ENCODE measurements at regions not wholly inside any gene's neighbourhood (a gene's known extent, or its start where the extent isn't known, plus 50 kb on each side); places are given as distances from the start of the nearest gene placed in this dataset.

DNA sequence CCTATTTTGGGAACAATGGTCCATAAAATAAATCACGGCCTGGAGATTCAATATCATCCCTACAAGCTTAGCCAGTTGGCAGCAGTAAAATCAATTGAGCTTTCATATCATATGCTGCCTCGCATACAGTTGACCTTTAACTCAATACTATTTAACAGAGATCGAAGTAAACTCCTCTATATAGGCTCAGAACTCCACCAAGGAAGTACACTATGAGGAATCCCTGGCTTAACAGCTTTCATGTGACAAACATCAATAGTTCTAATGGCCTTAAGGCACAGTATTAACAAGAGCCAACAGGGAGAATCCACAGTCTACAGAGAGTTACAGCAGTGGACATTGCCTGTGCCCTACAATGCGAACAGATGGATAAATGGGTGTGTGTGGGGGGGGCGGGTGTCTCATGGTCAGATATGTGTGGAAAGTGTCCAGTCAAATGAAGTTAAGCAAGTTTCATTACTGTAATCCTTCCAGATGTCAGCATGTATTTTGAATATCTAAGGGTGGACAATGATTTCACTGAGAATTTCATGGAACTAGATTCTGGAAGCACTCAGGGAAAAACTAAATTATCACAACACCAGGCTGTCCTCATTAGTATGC lies 98.2 kb upstream of the FAM9B start:
- Mint-ChIP-seq H3K4me3 (ENCODE audit: low read depth, unreplicated experiment) (no peak overlapping the region), H3K36me3 (ENCODE audit: insufficient read depth, unreplicated experiment) (no peaks in the 10 kb centered on the region), H3K27me3 (ENCODE audit: unreplicated experiment) (no peaks in the 10 kb centered on the region), H3K9me3 (ENCODE audit: low read depth, unreplicated experiment) (peaks cover 3% of the 10 kb centered on the region), H3K4me1 (ENCODE audit: low read depth, unreplicated experiment) (no peaks in the 10 kb centered on the region), H3K27ac (ENCODE audit: unreplicated experiment) (no peak overlapping the region)
- CTCF ChIA-PET: no interaction called here
- intact Hi-C loops (cut with micrococcal nuclease; ENCODE audit: unreplicated experiment): no loop called here
- no peak for DNase-seq
- BruUV-seq (replicated peaks): no TSS peak
- TF ChIP-seq, protein P1, sequence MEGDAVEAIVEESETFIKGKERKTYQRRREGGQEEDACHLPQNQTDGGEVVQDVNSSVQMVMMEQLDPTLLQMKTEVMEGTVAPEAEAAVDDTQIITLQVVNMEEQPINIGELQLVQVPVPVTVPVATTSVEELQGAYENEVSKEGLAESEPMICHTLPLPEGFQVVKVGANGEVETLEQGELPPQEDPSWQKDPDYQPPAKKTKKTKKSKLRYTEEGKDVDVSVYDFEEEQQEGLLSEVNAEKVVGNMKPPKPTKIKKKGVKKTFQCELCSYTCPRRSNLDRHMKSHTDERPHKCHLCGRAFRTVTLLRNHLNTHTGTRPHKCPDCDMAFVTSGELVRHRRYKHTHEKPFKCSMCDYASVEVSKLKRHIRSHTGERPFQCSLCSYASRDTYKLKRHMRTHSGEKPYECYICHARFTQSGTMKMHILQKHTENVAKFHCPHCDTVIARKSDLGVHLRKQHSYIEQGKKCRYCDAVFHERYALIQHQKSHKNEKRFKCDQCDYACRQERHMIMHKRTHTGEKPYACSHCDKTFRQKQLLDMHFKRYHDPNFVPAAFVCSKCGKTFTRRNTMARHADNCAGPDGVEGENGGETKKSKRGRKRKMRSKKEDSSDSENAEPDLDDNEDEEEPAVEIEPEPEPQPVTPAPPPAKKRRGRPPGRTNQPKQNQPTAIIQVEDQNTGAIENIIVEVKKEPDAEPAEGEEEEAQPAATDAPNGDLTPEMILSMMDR (IDR thresholded peaks at IDR 0.05; ENCODE audit: unreplicated experiment): no peak

- Mint-ChIP-seq H3K4me3 (ENCODE audit: low read depth, unreplicated experiment) (no peak overlapping the region), H3K36me3 (ENCODE audit: insufficient read depth, unreplicated experiment) (no peaks in the 10 kb centered on the region), H3K27ac (ENCODE audit: unreplicated experiment) (no peak overlapping the region), H3K9me3 (ENCODE audit: low read depth, unreplicated experiment) (peaks cover 3% of the 10 kb centered on the region), H3K27me3 (ENCODE audit: unreplicated experiment) (no peaks in the 10 kb centered on the region), H3K4me1 (ENCODE audit: low read depth, unreplicated experiment) (no peaks in the 10 kb centered on the region)
- TF ChIP-seq, protein P1 (IDR thresholded peaks at IDR 0.05; ENCODE audit: unreplicated experiment): no peak
- no TSS peak for BruUV-seq (replicated peaks)
- CTCF ChIA-PET: no interaction called here
- no peak for DNase-seq
- intact Hi-C loops (cut with micrococcal nuclease; ENCODE audit: unreplicated experiment): no loop called here
Observed at GRCh38 chrX:9133426-9133825, 99.5 kb upstream of the FAM9B start.

- intact Hi-C loops (cut with micrococcal nuclease; ENCODE audit: unreplicated experiment): no loop called here
- no TSS peak for BruUV-seq (replicated peaks)
- Mint-ChIP-seq H3K27ac (ENCODE audit: unreplicated experiment) (no peak overlapping the region), H3K9me3 (ENCODE audit: low read depth, unreplicated experiment) (peaks cover 3% of the 10 kb centered on the region), H3K36me3 (ENCODE audit: insufficient read depth, unreplicated experiment) (no peaks in the 10 kb centered on the region), H3K4me3 (ENCODE audit: low read depth, unreplicated experiment) (no peak overlapping the region), H3K27me3 (ENCODE audit: unreplicated experiment) (no peaks in the 10 kb centered on the region), H3K4me1 (ENCODE audit: low read depth, unreplicated experiment) (no peaks in the 10 kb centered on the region)
- no peak for DNase-seq
- CTCF ChIA-PET: no interaction called here
- TF ChIP-seq, protein P1 (IDR thresholded peaks at IDR 0.05; ENCODE audit: unreplicated experiment): no peak
Observed at GRCh38 chrX:9134366-9134765, 100.4 kb upstream of the FAM9B start.

DNA sequence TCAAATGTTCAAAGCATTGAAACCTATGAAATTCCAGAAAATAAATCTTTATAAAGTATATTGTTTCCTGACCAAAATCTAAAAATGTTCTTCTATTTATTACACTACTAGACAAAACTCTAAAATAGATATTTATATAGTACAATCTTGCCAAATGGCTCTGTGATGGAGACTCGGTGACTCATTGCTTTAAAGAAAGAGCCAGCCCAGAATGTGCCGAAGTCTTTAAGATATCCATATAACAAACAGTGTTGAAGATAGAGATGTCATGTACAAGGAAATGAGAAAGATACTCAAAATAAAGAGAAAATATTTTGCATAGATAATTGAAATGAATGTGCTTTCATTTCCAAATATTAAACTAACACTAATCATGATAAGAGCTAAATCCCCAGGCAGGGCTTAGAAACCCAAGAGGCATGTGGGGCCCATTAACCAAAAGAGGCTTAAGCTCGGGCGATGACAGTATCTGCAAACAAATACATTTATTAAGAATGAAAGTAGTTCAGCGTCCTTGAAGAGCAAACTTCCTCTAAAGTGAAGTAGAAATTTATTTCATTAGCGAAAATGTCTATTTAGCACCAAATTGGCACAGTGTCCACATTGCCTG lies 102.1 kb upstream of the FAM9B start:
- H3K4me1 Mint-ChIP-seq (ENCODE audit: low read depth, unreplicated experiment): no peaks in the 10 kb centered on the region
- no peaks in the 10 kb centered on the region for H3K36me3 Mint-ChIP-seq (ENCODE audit: insufficient read depth, unreplicated experiment)
- BruUV-seq (replicated peaks): no TSS peak
- intact Hi-C loops (cut with micrococcal nuclease; ENCODE audit: unreplicated experiment): no loop called here
- peaks cover 3% of the 10 kb centered on the region for H3K9me3 Mint-ChIP-seq (ENCODE audit: low read depth, unreplicated experiment)
- TF ChIP-seq, protein P1 (IDR thresholded peaks at IDR 0.05; ENCODE audit: unreplicated experiment): no peak
- CTCF ChIA-PET: no interaction called here
- H3K27me3 Mint-ChIP-seq (ENCODE audit: unreplicated experiment): no peaks in the 10 kb centered on the region
- no peak overlapping the region for H3K27ac Mint-ChIP-seq (ENCODE audit: unreplicated experiment)
- no peak overlapping the region for H3K4me3 Mint-ChIP-seq (ENCODE audit: low read depth, unreplicated experiment)
- no peak for DNase-seq
